Spleen (tissue), 11 donors: ENCODE measurements at regions not wholly inside any gene's neighbourhood (a gene's known extent, or its start where the extent isn't known, plus 50 kb on each side); places are given as distances from the start of the nearest gene placed in this dataset.

Experiments used
- DNase-seq: peaks from one replicate; pipeline ENCODE4 v3.0.0-alpha.2; 2020
- H3K27ac ChIP-seq, 8 donors: fragments of 200-600 bp; sonication (generic) in 7 of 8; 1 replicate in 4 of 8; 2 replicates in 4 of 8; pipeline versions ENCODE4 v1.5.0 to v1.8.0; 2016 to 2021; ENCODE audit warnings: inconsistent platforms in 4 of 8, mild to moderate bottlenecking in 4 of 8, moderate library complexity in 1 of 8
- H3K27me3 ChIP-seq, 7 donors: fragments of 200-600 bp; sonication (generic) in 6 of 7; replicated peaks in 1 of 7; 1 replicate in 4 of 7; 2 replicates in 3 of 7; pipeline versions ENCODE4 v1.5.0 to v1.8.0; 2016 to 2021; ENCODE audit warnings: inconsistent platforms in 3 of 7, mild to moderate bottlenecking in 1 of 7
- H3K36me3 ChIP-seq, 6 donors: fragments of 200-600 bp; sonication (generic) in 5 of 6; 1 replicate in 4 of 6; 2 replicates in 2 of 6; pipeline versions ENCODE4 v1.5.0 to v1.8.0; 2016 to 2021; ENCODE audit warnings: inconsistent platforms in 2 of 6
- H3K4me1 ChIP-seq, 6 donors: fragments of 200-600 bp; sonication (generic) in 5 of 6; 1 replicate in 3 of 6; 2 replicates in 3 of 6; pipeline versions ENCODE4 v1.5.0 to v1.8.0; 2016 to 2021; ENCODE audit warnings: inconsistent platforms in 3 of 6
- H3K4me3 ChIP-seq, 8 donors: fragments of 200-600 bp; sonication (generic) in 7 of 8; 1 replicate in 4 of 8; 2 replicates in 4 of 8; pipeline versions ENCODE4 v1.5.0 to v1.8.0; 2016 to 2021; ENCODE audit warnings: inconsistent platforms in 4 of 8, mild to moderate bottlenecking in 4 of 8, moderate library complexity in 2 of 8
- H3K9me3 ChIP-seq, 8 donors: fragments of 200-600 bp; sonication (generic) in 7 of 8; 1 replicate in 4 of 8; 2 replicates in 4 of 8; pipeline versions ENCODE4 v1.5.0 to v1.8.0; 2016 to 2021; ENCODE audit warnings: inconsistent platforms in 4 of 8
- POLR2A ChIP-seq, 3 donors: fragments of 450-650 bp; IDR thresholded peaks; one replicate each; pipeline ENCODE4 v1.5.1; 2017; ENCODE audit warnings: antibody characterized with exemption in 3 of 3, mild to moderate bottlenecking in 1 of 3
- POLR2AphosphoS5 ChIP-seq, 3 donors: sonication (generic); formaldehyde crosslinking; IDR thresholded peaks; one replicate each; pipeline ENCODE4 v1.5.1; 2017; ENCODE audit warnings: antibody characterized with exemption in 3 of 3
- WGBS, 5 donors: extraction: QIAGEN DNeasy Blood & Tissue Kit in 3 of 5; methylation state at CpG; one replicate each; pipeline versions ENCODE4 v1.1.5 to v1.1.7; 2013 to 2018; 5-methylcytosine and 5-hydroxymethylcytosine counted together
- intact Hi-C: fragments of 100-400 bp; cut with DNase I; formaldehyde crosslinking; loops from one replicate; pipeline ENCODE4 v1.15.0; 2023; ENCODE audit warnings: low total_unique reads
- TF ChIP-seq, protein P1 (sequence below), 11 experiments: fragments of 200-600 bp in 7 of 11; fragments of 450-650 bp in 4 of 11; sonication (generic) in 4 of 11; IDR thresholded peaks in 8 of 11; conservative IDR thresholded peaks in 3 of 11; 1 replicate in 7 of 11; 2 replicates in 4 of 11; pipeline versions ENCODE4 v1.4.0 to v1.8.0; 2016 to 2021; ENCODE audit warnings: antibody characterized with exemption in 11 of 11, inconsistent platforms in 4 of 11, mild to moderate bottlenecking in 1 of 11
- donor health status: healthy with polysubstance abuse.
- donor health status: DM: no; HTN: no; CAD: no; lungs with moderate emphysema.
- donor health status: DM: no; HTN: no; CAD: no.
- donor health status: Bipolar disorder and iron deficiency.
- donor health status: healthy.
- donor health status: DM: no; HTN: no; CAD: no.
- donor health status: DM: yes; HTN: yes; CAD: no.

- no peak overlapping the region for H3K4me3 ChIP-seq
- intact Hi-C loops = no loop called here
- no peaks in the 10 kb centered on the region for H3K9me3 ChIP-seq
- WGBS, 5 donors = 73 to 90% (median 84%) methylated on average over 3 of the region's 3 CpGs
- H3K27me3 ChIP-seq = no peaks in the 10 kb centered on the region
- H3K4me1 ChIP-seq = no peaks in the 10 kb centered on the region
- H3K27ac ChIP-seq = no peak overlapping the region
- TF ChIP-seq, protein P1, sequence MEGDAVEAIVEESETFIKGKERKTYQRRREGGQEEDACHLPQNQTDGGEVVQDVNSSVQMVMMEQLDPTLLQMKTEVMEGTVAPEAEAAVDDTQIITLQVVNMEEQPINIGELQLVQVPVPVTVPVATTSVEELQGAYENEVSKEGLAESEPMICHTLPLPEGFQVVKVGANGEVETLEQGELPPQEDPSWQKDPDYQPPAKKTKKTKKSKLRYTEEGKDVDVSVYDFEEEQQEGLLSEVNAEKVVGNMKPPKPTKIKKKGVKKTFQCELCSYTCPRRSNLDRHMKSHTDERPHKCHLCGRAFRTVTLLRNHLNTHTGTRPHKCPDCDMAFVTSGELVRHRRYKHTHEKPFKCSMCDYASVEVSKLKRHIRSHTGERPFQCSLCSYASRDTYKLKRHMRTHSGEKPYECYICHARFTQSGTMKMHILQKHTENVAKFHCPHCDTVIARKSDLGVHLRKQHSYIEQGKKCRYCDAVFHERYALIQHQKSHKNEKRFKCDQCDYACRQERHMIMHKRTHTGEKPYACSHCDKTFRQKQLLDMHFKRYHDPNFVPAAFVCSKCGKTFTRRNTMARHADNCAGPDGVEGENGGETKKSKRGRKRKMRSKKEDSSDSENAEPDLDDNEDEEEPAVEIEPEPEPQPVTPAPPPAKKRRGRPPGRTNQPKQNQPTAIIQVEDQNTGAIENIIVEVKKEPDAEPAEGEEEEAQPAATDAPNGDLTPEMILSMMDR (IDR thresholded peaks at IDR 0.05 in 8 of 11, conservative IDR thresholded peaks at IDR 0.05 in 3 of 11) = no peak
- TF ChIP-seq POLR2AphosphoS5 (IDR thresholded peaks at IDR 0.05) (no peak), POLR2A (IDR thresholded peaks at IDR 0.05) (no peak)
- no peaks in the 10 kb centered on the region for H3K36me3 ChIP-seq
- no peak for DNase-seq
Observed at GRCh38 chrX:25079020-25079419, 63.3 kb upstream of the ARX start.

DNA sequence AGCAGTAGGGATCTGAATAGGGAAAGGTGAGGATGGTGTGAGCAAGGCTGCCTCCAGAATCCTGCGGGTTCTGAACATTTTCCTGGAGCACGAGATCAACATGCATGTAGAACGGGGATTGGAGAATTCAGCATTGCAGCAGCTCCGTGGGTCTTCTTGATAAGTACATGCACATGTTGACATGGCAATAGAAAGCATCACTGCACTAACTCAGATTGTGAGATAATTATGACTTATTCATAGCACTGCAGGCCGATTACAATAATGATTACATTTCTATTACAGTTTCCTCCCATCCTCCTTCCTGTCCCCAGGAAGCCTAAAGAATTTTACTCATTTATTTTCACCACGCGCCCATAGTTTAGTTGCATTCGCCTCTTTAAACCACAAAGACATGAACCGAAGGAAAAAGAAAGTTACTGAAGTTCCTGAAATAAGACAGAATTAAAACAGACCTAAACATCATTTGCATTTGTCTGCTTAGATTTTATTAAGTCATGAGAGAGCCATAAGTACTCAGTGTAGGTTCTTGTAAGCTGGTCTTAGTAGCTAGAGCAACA is 61.3 kb upstream of the ARX start:
- intact Hi-C loops = no loop called here
- Histone ChIP-seq H3K9me3 (no peaks in the 10 kb centered on the region), H3K36me3 (no peaks in the 10 kb centered on the region), H3K27me3 (no peaks in the 10 kb centered on the region), H3K27ac (no peak overlapping the region), H3K4me1 (no peaks in the 10 kb centered on the region), H3K4me3 (no peak overlapping the region)
- TF ChIP-seq POLR2A (IDR thresholded peaks at IDR 0.05) (no peak), POLR2AphosphoS5 (IDR thresholded peaks at IDR 0.05) (no peak)
- TF ChIP-seq, protein P1 (IDR thresholded peaks at IDR 0.05 in 8 of 11, conservative IDR thresholded peaks at IDR 0.05 in 3 of 11) = no peak
- 56 to 67% (median 58%) methylated on average over 9 of the region's 9 CpGs for WGBS, 5 donors
- no peak for DNase-seq

DNA sequence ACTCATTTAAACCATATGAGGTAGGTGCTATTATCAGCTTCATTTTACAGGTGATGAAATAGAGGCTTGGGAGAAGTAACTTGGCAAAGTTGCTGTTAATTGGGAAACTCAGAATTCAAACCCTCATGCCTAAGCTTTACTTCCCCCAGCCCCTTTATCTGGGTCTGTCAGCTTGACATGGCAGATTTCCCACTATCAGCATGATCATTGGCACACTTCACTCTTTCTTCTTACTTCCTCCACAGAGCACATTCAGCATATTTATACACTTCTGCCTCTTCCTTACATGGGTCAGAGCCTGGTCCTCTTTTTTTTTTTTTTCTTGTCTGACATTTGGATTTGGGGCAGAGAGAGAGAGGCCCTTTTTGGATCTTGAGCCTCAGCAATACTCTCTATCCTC is 56.5 kb upstream of the ARX start:
- Histone ChIP-seq H3K9me3 (no peaks in the 10 kb centered on the region), H3K36me3 (no peaks in the 10 kb centered on the region), H3K4me3 (no peak overlapping the region), H3K27ac (no peak overlapping the region), H3K27me3 (no peaks in the 10 kb centered on the region), H3K4me1 (no peaks in the 10 kb centered on the region)
- no peak for DNase-seq
- intact Hi-C loops = no loop called here
- TF ChIP-seq, protein P1 (IDR thresholded peaks at IDR 0.05 in 8 of 11, conservative IDR thresholded peaks at IDR 0.05 in 3 of 11) = no peak
- no peak for TF ChIP-seq POLR2A (IDR thresholded peaks at IDR 0.05)
- TF ChIP-seq POLR2AphosphoS5 (IDR thresholded peaks at IDR 0.05) = no peak

DNA sequence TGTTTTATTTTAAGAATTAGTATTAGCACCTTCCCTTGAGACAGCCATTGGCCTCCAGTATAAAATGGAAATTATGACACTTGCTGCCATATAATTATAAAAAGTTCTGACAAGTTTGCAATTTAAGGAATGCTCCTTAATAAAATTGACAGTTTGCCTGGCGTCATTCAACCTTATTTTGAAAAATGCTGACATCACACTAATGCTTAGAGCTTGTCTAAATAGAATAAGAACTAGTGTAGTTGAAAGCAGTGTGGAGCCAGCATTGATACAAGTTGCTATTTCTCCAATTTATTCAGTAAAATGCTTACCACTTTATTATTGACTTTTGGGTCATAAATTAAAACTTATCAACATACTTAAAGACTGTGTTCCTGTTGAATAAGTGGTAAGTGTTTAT is 54.3 kb upstream of the ARX start:
- no peak overlapping the region for H3K27ac ChIP-seq

More for the DNA sequence above, 54.3 kb upstream of the ARX start:
- WGBS, 5 donors = 53 to 88% (median 59%) methylated on average over 1 of the region's 1 CpG
- no peaks in the 10 kb centered on the region for H3K27me3 ChIP-seq
- H3K4me1 ChIP-seq = no peaks in the 10 kb centered on the region
- intact Hi-C loops = no loop called here
- no peaks in the 10 kb centered on the region for H3K36me3 ChIP-seq
- H3K9me3 ChIP-seq = no peaks in the 10 kb centered on the region
- no peak for DNase-seq
- TF ChIP-seq, protein P1 (IDR thresholded peaks at IDR 0.05 in 8 of 11, conservative IDR thresholded peaks at IDR 0.05 in 3 of 11) = no peak
- TF ChIP-seq POLR2AphosphoS5 (IDR thresholded peaks at IDR 0.05) (no peak), POLR2A (IDR thresholded peaks at IDR 0.05) (no peak)
- H3K4me3 ChIP-seq = no peak overlapping the region
